ENCODE measurements at regions not wholly inside any gene's neighbourhood (a gene's known extent, or its start where the extent isn't known, plus 50 kb on each side); places are given as distances from the start of the nearest gene placed in this dataset.

DNA sequence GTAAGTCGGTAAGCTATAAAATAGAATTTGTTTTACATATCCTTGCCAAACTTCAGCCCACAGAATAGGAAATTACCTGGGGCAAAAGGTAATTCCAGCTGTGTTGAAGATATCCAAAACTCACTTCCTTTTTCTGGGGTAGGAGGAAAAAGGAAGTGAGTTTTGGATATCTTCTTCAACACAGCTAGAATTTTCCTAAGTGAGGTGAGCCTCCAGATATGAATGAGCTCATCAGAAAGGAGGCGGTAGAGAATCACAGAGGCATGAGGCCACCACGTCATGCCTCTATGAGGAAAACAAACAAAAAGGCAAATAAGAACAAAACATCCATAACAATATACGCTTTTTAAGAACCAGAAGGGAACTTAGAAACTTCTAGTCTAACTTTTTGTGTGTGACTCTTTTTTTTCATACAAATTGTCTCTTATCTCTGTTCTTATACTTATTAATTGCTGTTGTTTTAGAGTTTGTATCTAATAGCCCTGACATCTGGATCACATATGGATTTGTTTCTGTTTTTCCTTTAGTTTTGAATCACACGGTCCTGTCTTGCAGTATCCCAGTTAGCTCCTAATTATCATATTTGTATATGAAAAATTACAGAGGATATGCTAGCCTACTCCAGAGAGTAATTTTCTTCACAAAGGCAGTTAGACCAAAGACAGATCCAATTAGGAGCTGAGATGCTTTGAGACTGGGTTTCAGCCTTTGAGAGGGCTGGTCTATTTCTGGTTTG is 104.5 kb downstream of the RBM43 start:
- TF ChIP-seq, protein P1, sequence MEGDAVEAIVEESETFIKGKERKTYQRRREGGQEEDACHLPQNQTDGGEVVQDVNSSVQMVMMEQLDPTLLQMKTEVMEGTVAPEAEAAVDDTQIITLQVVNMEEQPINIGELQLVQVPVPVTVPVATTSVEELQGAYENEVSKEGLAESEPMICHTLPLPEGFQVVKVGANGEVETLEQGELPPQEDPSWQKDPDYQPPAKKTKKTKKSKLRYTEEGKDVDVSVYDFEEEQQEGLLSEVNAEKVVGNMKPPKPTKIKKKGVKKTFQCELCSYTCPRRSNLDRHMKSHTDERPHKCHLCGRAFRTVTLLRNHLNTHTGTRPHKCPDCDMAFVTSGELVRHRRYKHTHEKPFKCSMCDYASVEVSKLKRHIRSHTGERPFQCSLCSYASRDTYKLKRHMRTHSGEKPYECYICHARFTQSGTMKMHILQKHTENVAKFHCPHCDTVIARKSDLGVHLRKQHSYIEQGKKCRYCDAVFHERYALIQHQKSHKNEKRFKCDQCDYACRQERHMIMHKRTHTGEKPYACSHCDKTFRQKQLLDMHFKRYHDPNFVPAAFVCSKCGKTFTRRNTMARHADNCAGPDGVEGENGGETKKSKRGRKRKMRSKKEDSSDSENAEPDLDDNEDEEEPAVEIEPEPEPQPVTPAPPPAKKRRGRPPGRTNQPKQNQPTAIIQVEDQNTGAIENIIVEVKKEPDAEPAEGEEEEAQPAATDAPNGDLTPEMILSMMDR (IDR thresholded peaks at IDR 0.05; ENCODE audit: low read depth, low read length): no peak
- no peak for TF ChIP-seq EZH2phosphoT487 (IDR thresholded peaks at IDR 0.05; ENCODE audit: low read depth)

All from OCI-LY3 (cell line).